Mammary epithelial cell (primary cell): ENCODE measurements at regions not wholly inside any gene's neighbourhood (a gene's known extent, or its start where the extent isn't known, plus 50 kb on each side); places are given as distances from the start of the nearest gene placed in this dataset.

Experiments
- EZH2 ChIP-seq: IDR thresholded peaks from 2 replicates; pipeline ENCODE4 v1.6.1; 2012; ENCODE audit warnings: low read length, inconsistent platforms, borderline replicate concordance
- TF ChIP-seq, protein P1 (sequence below), 2 donors: IDR thresholded peaks in 1 of 2; conservative IDR thresholded peaks in 1 of 2; 2 replicates each; pipeline ENCODE4 v1.5.1; 2011 to 2012; ENCODE audit warnings: inconsistent platforms in 2 of 2, low read length in 2 of 2, mild to moderate bottlenecking in 2 of 2, control low read depth in 1 of 2, low read depth in 1 of 2; ENCODE audit not compliant: insufficient read depth in 1 of 2; ENCODE audit errors: extremely low read depth in 1 of 2

DNA sequence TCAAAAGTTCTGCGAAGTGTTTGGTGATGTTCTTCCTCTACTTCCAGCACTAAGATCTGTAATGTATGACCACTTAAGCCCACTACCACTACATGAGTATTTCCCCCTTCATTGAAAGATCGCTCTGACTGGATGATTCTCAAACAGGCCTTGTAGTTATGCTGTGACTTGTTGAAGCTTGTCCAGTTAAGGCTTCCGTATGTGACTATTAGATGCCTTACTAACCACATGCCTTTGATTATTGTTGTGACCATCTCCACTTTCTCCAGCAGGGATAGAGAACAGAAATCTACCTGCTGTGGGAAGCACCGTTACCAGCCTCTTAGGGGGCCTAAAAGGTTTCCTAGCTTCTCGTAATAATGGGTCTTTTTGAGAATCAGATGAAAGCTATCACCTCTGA is 81.1 kb downstream of the NOC3L start:
- TF ChIP-seq, protein P1, sequence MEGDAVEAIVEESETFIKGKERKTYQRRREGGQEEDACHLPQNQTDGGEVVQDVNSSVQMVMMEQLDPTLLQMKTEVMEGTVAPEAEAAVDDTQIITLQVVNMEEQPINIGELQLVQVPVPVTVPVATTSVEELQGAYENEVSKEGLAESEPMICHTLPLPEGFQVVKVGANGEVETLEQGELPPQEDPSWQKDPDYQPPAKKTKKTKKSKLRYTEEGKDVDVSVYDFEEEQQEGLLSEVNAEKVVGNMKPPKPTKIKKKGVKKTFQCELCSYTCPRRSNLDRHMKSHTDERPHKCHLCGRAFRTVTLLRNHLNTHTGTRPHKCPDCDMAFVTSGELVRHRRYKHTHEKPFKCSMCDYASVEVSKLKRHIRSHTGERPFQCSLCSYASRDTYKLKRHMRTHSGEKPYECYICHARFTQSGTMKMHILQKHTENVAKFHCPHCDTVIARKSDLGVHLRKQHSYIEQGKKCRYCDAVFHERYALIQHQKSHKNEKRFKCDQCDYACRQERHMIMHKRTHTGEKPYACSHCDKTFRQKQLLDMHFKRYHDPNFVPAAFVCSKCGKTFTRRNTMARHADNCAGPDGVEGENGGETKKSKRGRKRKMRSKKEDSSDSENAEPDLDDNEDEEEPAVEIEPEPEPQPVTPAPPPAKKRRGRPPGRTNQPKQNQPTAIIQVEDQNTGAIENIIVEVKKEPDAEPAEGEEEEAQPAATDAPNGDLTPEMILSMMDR (conservative IDR thresholded peaks at IDR 0.05 in 1 of 2, IDR thresholded peaks at IDR 0.05 in 1 of 2; ENCODE audit: extremely low read depth in 1 of 2, insufficient read depth in 1 of 2, low read depth in 1 of 2, low read length in 2 of 2), result no peak
- TF ChIP-seq EZH2, result no peak
